ENCODE measurements at regions not wholly inside any gene's neighbourhood (a gene's known extent, or its start where the extent isn't known, plus 50 kb on each side); places are given as distances from the start of the nearest gene placed in this dataset.

GRCh38 chr5:10857338-10857733, 96.3 kb upstream of the DAP start:
- H3K4me1 Mint-ChIP-seq, result peaks cover 57% of the 10 kb centered on the region
- no peaks in the 10 kb centered on the region for H3K9me3 Mint-ChIP-seq
- no peak overlapping the region for H3K27ac Mint-ChIP-seq (ENCODE audit: unreplicated experiment)
- DNase-seq (ENCODE audit: low read depth, low spot score), result no peak
- H3K27me3 Mint-ChIP-seq (ENCODE audit: low read depth), result no peaks in the 10 kb centered on the region
- no peaks in the 10 kb centered on the region for H3K36me3 Mint-ChIP-seq (ENCODE audit: low read depth)
- peak overlapping the region; percentile 50 for H3K4me3 Mint-ChIP-seq
- peak; percentile 4 for TF ChIP-seq CTCF (conservative IDR thresholded peaks at IDR 0.05)

- peak; percentile 95 for TF ChIP-seq CTCF (conservative IDR thresholded peaks at IDR 0.05)
- peak; percentile 87 for DNase-seq (ENCODE audit: low read depth, low spot score)
- no peaks in the 10 kb centered on the region for H3K9me3 Mint-ChIP-seq
- peak overlapping the region; percentile 50 for H3K4me3 Mint-ChIP-seq
- H3K36me3 Mint-ChIP-seq (ENCODE audit: low read depth), result no peaks in the 10 kb centered on the region
- peak overlapping the region; percentile 4 for H3K27ac Mint-ChIP-seq (ENCODE audit: unreplicated experiment)
- H3K27me3 Mint-ChIP-seq (ENCODE audit: low read depth), result no peaks in the 10 kb centered on the region
- peaks cover 57% of the 10 kb centered on the region for H3K4me1 Mint-ChIP-seq
These were observed 95.8 kb upstream of the DAP start for GRCh38 chr5:10856683-10857337.

GRCh38 chr5:10856071-10856470, 95.0 kb upstream of the DAP start:
- Mint-ChIP-seq H3K27me3 (ENCODE audit: low read depth) (no peaks in the 10 kb centered on the region), H3K4me3 (no peak overlapping the region), H3K9me3 (no peaks in the 10 kb centered on the region), H3K27ac (ENCODE audit: unreplicated experiment) (peak overlapping the region; percentile 10), H3K36me3 (ENCODE audit: low read depth) (no peaks in the 10 kb centered on the region), H3K4me1 (peaks cover 51% of the 10 kb centered on the region)
- no peak for TF ChIP-seq CTCF (conservative IDR thresholded peaks at IDR 0.05)
- no peak for DNase-seq (ENCODE audit: low read depth, low spot score)

GRCh38 chr5:10854506-10855277, 93.7 kb upstream of the DAP start:
- DNase-seq (ENCODE audit: low read depth, low spot score), result no peak
- Mint-ChIP-seq H3K9me3 (no peaks in the 10 kb centered on the region), H3K27me3 (ENCODE audit: low read depth) (no peaks in the 10 kb centered on the region), H3K27ac (ENCODE audit: unreplicated experiment) (no peak overlapping the region), H3K4me1 (peaks cover 37% of the 10 kb centered on the region), H3K4me3 (no peak overlapping the region), H3K36me3 (ENCODE audit: low read depth) (no peaks in the 10 kb centered on the region)
- TF ChIP-seq CTCF (conservative IDR thresholded peaks at IDR 0.05), result no peak

- Mint-ChIP-seq H3K27ac (ENCODE audit: unreplicated experiment) (no peak overlapping the region), H3K27me3 (ENCODE audit: low read depth) (no peaks in the 10 kb centered on the region), H3K4me3 (no peak overlapping the region), H3K9me3 (no peaks in the 10 kb centered on the region), H3K4me1 (peaks cover 22% of the 10 kb centered on the region), H3K36me3 (ENCODE audit: low read depth) (no peaks in the 10 kb centered on the region)
- no peak for DNase-seq (ENCODE audit: low read depth, low spot score)
- TF ChIP-seq CTCF (conservative IDR thresholded peaks at IDR 0.05), result no peak
These were observed 92.1 kb upstream of the DAP start for GRCh38 chr5:10853154-10853553.

Data from neural crest cell (in vitro differentiated cells).